ENCODE measurements at regions not wholly inside any gene's neighbourhood (a gene's known extent, or its start where the extent isn't known, plus 50 kb on each side); places are given as distances from the start of the nearest gene placed in this dataset.

DNA sequence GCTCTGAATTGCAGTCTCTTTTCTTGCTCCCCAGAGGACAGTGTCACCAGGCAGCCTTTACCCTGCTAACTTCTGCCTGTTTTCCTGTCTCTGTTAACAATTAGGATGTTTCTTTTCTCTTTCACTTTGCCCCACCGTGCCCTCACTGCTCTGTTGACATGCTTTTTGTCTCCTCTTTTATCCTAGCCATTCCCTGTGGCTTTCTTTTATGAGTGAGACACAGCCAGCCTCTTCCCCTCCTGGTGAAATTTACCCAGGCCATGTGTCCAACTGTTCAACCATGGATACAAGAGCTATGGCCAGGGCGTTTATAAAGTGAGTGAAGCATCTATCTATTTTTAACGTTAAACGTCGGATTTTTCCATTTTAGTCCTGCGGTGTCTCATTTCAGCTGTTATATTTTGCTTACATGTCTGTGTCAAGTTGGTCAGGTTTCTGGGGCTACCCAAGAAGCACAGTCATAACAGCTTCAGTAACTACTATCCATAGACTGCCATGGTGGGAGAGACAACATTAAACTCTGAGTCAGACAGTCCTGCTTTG, 443.2 kb upstream of the AZI2 start:
- TF ChIP-seq, protein P1, sequence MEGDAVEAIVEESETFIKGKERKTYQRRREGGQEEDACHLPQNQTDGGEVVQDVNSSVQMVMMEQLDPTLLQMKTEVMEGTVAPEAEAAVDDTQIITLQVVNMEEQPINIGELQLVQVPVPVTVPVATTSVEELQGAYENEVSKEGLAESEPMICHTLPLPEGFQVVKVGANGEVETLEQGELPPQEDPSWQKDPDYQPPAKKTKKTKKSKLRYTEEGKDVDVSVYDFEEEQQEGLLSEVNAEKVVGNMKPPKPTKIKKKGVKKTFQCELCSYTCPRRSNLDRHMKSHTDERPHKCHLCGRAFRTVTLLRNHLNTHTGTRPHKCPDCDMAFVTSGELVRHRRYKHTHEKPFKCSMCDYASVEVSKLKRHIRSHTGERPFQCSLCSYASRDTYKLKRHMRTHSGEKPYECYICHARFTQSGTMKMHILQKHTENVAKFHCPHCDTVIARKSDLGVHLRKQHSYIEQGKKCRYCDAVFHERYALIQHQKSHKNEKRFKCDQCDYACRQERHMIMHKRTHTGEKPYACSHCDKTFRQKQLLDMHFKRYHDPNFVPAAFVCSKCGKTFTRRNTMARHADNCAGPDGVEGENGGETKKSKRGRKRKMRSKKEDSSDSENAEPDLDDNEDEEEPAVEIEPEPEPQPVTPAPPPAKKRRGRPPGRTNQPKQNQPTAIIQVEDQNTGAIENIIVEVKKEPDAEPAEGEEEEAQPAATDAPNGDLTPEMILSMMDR (IDR thresholded peaks at IDR 0.05): no peak
- TF ChIP-seq POLR2A (IDR thresholded peaks at IDR 0.05): no peak

Measured in heart left ventricle (tissue), 13 donors.